GM12878 (cell line): ENCODE measurements at regions not wholly inside any gene's neighbourhood (a gene's known extent, or its start where the extent isn't known, plus 50 kb on each side); places are given as distances from the start of the nearest gene placed in this dataset.

Source experiments
- ATAC-seq: fragments of 200-7000 bp; cut with Tn5 transposase; 3 replicates; pipeline ENCODE4 v1.9.1; 2020; ENCODE audit warnings: mild to moderate bottlenecking, moderate library complexity
- BruUV-seq: library from RNA; stranded (reverse); fragments of 400-500 nt; replicated peaks from 2 replicates; lab custom pipeline; 2021; lab: Mats Ljungman, UMichigan
- CTCF ChIA-PET: fragments of 300-600 bp; sonication (Branson Sonifier 250); formaldehyde crosslinking; extraction: SDS; loops from one replicate; lab custom pipeline; 2021; ENCODE audit warnings: inconsistent platforms; lab: Yijun Ruan, JAX
- POLR2A ChIA-PET: fragments of 350-600 bp; formaldehyde crosslinking; extraction: SDS; loops from one replicate; lab custom pipeline; 2021; ENCODE audit warnings: inconsistent platforms; lab: Charles Lee
- RAD21 ChIA-PET: fragments of 300-600 bp; sonication (Branson Sonifier 250); formaldehyde crosslinking; loops from one replicate; lab custom pipeline; 2023; ENCODE audit warnings: antibody characterized with exemption; ENCODE audit not compliant: unreplicated experiment; lab: Charles Lee
- SMC1A ChIA-PET: fragments of 300-600 bp; sonication (Branson Sonifier 250); formaldehyde crosslinking; loops from one replicate; lab custom pipeline; 2023; ENCODE audit not compliant: unreplicated experiment, uncharacterized antibody; lab: Charles Lee
- DNase-seq: peaks from one replicate; pipeline ENCODE4 v3.0.0-alpha.2; 2011; ENCODE audit warnings: low read depth, low spot score
- FAIRE-seq: peaks from 3 replicates; lab custom pipeline; 2011; peaks lifted over from hg19 to GRCh38; lab: Jason Lieb, UNC
- H2AFZ ChIP-seq: 2 replicates; pipeline ENCODE4 v1.6.0; 2011; ENCODE audit warnings: low read depth, low read length, control low read depth; ENCODE audit not compliant: control insufficient read depth
- H3K27ac ChIP-seq: 2 replicates; pipeline ENCODE4 v1.5.1; 2011; ENCODE audit warnings: control low read depth; ENCODE audit not compliant: control insufficient read depth, insufficient read depth
- H3K27me3 ChIP-seq, 2 experiments: replicated peaks in 1 of 2; 2 replicates each; pipeline versions ENCODE4 v1.6.0 to v1.6.1; 2011; ENCODE audit warnings: low read length in 1 of 2; ENCODE audit not compliant: control insufficient read depth in 2 of 2, insufficient read depth in 2 of 2
- H3K36me3 ChIP-seq, 2 experiments: 2 replicates each; pipeline ENCODE4 v1.5.1; 2011; ENCODE audit warnings: low read length in 1 of 2; ENCODE audit not compliant: control insufficient read depth in 2 of 2, insufficient read depth in 2 of 2
- H3K4me1 ChIP-seq: 2 replicates; pipeline ENCODE4 v1.6.1; 2011; ENCODE audit warnings: mild to moderate bottlenecking, low read length, moderate library complexity, mixed read lengths; ENCODE audit not compliant: control insufficient read depth, insufficient read depth
- H3K4me2 ChIP-seq: 2 replicates; pipeline ENCODE4 v1.6.0; 2011; ENCODE audit warnings: control low read depth; ENCODE audit not compliant: control insufficient read depth, insufficient read depth
- H3K4me3 ChIP-seq: fragments of 200-600 bp; sonication (generic); 2 replicates; pipeline ENCODE4 v1.5.1; 2016
- H3K79me2 ChIP-seq: 2 replicates; pipeline ENCODE4 v1.6.0; 2011; ENCODE audit warnings: low read length; ENCODE audit not compliant: control insufficient read depth, insufficient read depth
- H3K9ac ChIP-seq: 2 replicates; pipeline ENCODE4 v1.8.0; 2011; ENCODE audit warnings: low read length, control low read depth, mixed read lengths; ENCODE audit not compliant: control insufficient read depth, insufficient read depth
- H3K9me3 ChIP-seq: replicated peaks from 3 replicates; pipeline ENCODE4 v1.5.1; 2011; ENCODE audit warnings: mild to moderate bottlenecking, low read length; ENCODE audit not compliant: control insufficient read depth, insufficient read depth
- H4K20me1 ChIP-seq: 2 replicates; pipeline ENCODE4 v1.6.0; 2011; ENCODE audit not compliant: control insufficient read depth, insufficient read depth
- ASH2L ChIP-seq: fragments of 300-600, 200-600 bp; sonication (generic); IDR thresholded peaks from 2 replicates; pipeline ENCODE4 v1.6.1; 2017; ENCODE audit warnings: low read depth, mild to moderate bottlenecking, borderline replicate concordance
- ATF7 ChIP-seq: fragments of 450-650 bp; IDR thresholded peaks from 2 replicates; pipeline ENCODE4 v1.6.1; 2016; ENCODE audit warnings: low read depth, mild to moderate bottlenecking
- NRF1 ChIP-seq: conservative IDR thresholded peaks from 2 replicates; pipeline ENCODE4 v1.6.1; 2011; ENCODE audit warnings: mild to moderate bottlenecking, low read depth, low read length, improper control_type of control experiment
- RELA ChIP-seq: fragments of 450-650 bp; IDR thresholded peaks from 2 replicates; pipeline ENCODE4 v1.8.0; 2014; ENCODE audit warnings: borderline replicate concordance; ENCODE audit not compliant: partially characterized antibody
- STAT1 ChIP-seq: fragments of 450-650 bp; conservative IDR thresholded peaks from 2 replicates; pipeline ENCODE4 v1.6.1; 2014; ENCODE audit warnings: antibody characterized with exemption, mild to moderate bottlenecking
- WGBS: methylation state at CpG from one replicate; pipeline ENCODE4 v1.1.6; 2016; ENCODE audit warnings: low lambda C conversion rate; ENCODE audit not compliant: insufficient replicate concordance, insufficient coverage; ENCODE audit errors: missing lambda C conversion rate; 5-methylcytosine and 5-hydroxymethylcytosine counted together
- in situ Hi-C: fragments of 300-500 bp; cut with MboI; formaldehyde crosslinking; loops from 9 replicates; pipeline ENCODE4 v1.14.3; 2018; ENCODE audit warnings: mixed read lengths
- intact Hi-C: fragments of 100-400 bp; cut with micrococcal nuclease; formaldehyde crosslinking; loops from one replicate; pipeline ENCODE4 v1.14.2; 2022; ENCODE audit not compliant: unreplicated experiment

DNA sequence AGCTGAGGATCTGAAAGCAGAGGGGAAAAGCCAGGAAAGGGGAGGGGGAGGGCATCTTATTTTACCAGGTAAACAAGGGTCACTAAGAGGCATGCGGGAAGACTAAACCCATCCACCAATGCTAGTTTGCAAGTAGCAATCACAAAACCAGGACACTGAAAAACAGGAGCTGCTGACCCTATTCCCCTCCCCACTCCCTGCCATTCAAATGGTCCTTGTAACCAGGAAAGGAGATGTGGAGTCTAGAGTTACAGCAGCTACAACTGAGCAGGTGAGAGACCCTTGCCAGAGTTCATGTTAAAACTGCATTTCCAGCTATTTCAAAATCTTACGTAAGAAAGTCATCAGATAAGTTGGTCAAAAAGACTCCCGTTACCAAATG lies 85.3 kb upstream of the SIMC1 start:
- CTCF ChIA-PET: interaction anchor here (1.0 kb wide), 1 partner anchor 320 kb away, joined by 3 read pairs; no protein-coding TSS in a partner anchor
- DNase-seq (no peak), FAIRE-seq (no peak), ATAC-seq (no peak)
- H3K9me3 ChIP-seq: no peaks in the 10 kb centered on the region
- WGBS: 85% methylated on average over 3 of the region's 3 CpGs
- H2AFZ ChIP-seq: no peak overlapping the region
- H3K27ac ChIP-seq: no peak overlapping the region
- no peak overlapping the region for H3K9ac ChIP-seq
- in situ Hi-C loops (no loop called here), intact Hi-C loops (no loop called here)
- SMC1A ChIA-PET: no interaction called here
- TF ChIP-seq RELA (no peak), STAT1 (no peak), ATF7 (no peak), ASH2L (no peak)
- H3K4me1 ChIP-seq: no peaks in the 10 kb centered on the region
- POLR2A ChIA-PET: no interaction called here
- no TSS peak for BruUV-seq
- H3K27me3 ChIP-seq: peaks cover 0 to 5% of the 10 kb centered on the region in 2 experiments; a peak in 2 of 4 replicates
- no peak overlapping the region for H3K4me2 ChIP-seq
- H3K79me2 ChIP-seq: no peaks in the 10 kb centered on the region
- H3K36me3 ChIP-seq: no peaks in the 10 kb centered on the region
- RAD21 ChIA-PET: no interaction called here
- no peaks in the 10 kb centered on the region for H4K20me1 ChIP-seq
- no peak overlapping the region for H3K4me3 ChIP-seq

- FAIRE-seq: no peak
- no peak overlapping the region for H3K4me3 ChIP-seq
- no peak for DNase-seq
- no peak overlapping the region for H3K27ac ChIP-seq
- SMC1A ChIA-PET: interaction anchor here (0.6 kb wide), 1 partner anchor 31 kb away, joined by 3 read pairs; no protein-coding TSS in a partner anchor
- no TSS peak for BruUV-seq
- RAD21 ChIA-PET: no interaction called here
- no peaks in the 10 kb centered on the region for H3K36me3 ChIP-seq
- peaks cover 0 to 5% of the 10 kb centered on the region in 2 experiments; a peak in 2 of 4 replicates for H3K27me3 ChIP-seq
- in situ Hi-C loops: no loop called here
- H2AFZ ChIP-seq: no peak overlapping the region
- H3K9me3 ChIP-seq: no peaks in the 10 kb centered on the region
- POLR2A ChIA-PET: no interaction called here
- intact Hi-C loops: no loop called here
- H4K20me1 ChIP-seq: no peaks in the 10 kb centered on the region
- H3K4me2 ChIP-seq: no peak overlapping the region
- H3K9ac ChIP-seq: no peak overlapping the region
- 57% methylated on average over 10 of the region's 10 CpGs for whole genome bisulfite sequencing
- CTCF ChIA-PET: interaction anchor here (1.0 kb wide), 1 partner anchor 320 kb away, joined by 3 read pairs; no protein-coding TSS in a partner anchor
- ATAC-seq: no peak
- TF ChIP-seq NRF1 (no peak), RELA (no peak)
- H3K79me2 ChIP-seq: no peaks in the 10 kb centered on the region
- H3K4me1 ChIP-seq: no peaks in the 10 kb centered on the region
Measured at GRCh38 chr5:176153741-176154140, 84.5 kb upstream of the SIMC1 start.
